HG03342 (cell line): ENCODE measurements at regions not wholly inside any gene's neighbourhood (a gene's known extent, or its start where the extent isn't known, plus 50 kb on each side); places are given as distances from the start of the nearest gene placed in this dataset.

Experiments
- ATAC-seq: cut with Tn5 transposase; IDR thresholded peaks from one replicate; pipeline ENCODE4 v1.9.1; 2021; ENCODE audit warnings: mild to moderate bottlenecking, moderate library complexity; ENCODE audit not compliant: unreplicated experiment

DNA sequence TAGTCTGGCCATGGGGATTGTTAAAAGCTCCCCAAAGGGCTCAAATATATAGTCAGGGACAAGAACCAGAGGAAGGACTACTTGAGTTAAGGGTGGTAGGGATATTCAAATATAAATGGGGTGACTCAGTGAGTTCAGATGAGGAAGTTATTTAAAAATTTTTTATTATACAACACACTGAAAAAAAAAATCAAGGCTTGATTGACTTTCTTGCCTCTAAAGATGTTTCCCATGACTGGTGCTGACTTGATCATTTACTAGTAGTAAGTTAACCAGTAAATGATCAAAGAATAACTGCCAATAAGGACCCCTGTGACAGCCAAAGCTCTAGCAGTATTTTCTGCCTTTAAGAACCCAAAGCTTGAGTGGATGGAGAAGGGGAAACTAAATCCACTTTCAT lies 357.6 kb upstream of the NR5A2 start:
- no peak for ATAC-seq

GRCh38 chr1:199671684-199672083 lies 355.8 kb upstream of the NR5A2 start:
- ATAC-seq = no peak

- ATAC-seq = no peak
Observed at GRCh38 chr1:199675937-199676336, 351.6 kb upstream of the NR5A2 start.

GRCh38 chr1:199678771-199679170 lies 348.7 kb upstream of the NR5A2 start:
- no peak for ATAC-seq

- no peak for ATAC-seq
Observed at GRCh38 chr1:199682081-199682480, 345.4 kb upstream of the NR5A2 start.

DNA sequence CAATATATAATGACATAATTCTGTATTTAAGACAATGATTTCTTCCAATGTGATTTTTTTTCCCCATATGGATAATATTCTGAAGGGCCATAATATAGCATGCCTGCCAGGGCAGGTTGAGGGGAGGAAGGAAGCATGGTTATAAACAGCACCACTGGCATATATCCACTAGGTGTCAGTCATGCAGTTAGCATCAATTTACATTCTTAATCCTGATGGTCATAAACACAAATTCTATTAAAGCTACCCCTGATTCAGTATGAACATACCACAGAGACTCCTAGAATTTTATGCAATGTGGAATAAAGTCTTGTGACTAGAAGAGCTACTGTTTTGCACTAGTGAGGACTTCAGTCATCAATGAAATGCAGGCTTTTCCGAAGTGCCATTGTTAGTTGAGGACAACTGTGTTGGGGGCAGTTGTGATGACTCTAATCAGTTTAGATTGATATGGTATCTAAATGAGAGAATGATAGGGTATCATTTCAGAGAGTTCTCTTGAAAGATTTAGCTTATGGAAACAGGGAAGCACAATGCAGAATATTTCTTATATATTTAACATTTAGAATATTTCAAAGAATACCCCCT lies 342.7 kb upstream of the NR5A2 start:
- ATAC-seq = peak; percentile 96

GRCh38 chr1:199685369-199685768 lies 342.1 kb upstream of the NR5A2 start:
- ATAC-seq = no peak

GRCh38 chr1:199687321-199687720 lies 340.2 kb upstream of the NR5A2 start:
- ATAC-seq = no peak

DNA sequence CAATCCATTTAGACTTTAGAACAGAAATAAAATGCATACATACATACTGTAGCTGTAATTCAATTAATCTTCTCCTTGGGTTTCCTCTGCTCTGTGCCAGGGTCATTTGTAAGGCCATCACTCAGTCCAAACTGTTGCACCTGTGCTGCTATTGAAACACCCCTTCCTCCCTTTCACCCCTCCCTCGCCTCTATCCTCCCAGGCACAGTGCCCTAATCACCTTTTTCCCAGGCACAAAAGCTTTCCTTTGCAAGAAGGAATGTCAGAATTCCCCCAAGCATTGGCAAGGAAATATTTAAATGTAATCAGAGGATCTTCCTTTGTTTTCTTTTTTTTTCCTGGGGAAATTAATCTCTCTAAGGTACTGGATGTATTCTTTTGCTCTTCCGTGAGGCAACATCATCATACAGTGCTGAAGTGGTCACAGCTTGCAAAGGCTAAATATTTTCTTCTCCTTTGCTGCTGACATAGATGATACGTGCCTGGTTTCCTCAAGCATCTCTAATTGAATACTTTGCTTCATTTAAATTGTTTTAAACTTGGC lies 339.3 kb upstream of the NR5A2 start:
- ATAC-seq = no peak

DNA sequence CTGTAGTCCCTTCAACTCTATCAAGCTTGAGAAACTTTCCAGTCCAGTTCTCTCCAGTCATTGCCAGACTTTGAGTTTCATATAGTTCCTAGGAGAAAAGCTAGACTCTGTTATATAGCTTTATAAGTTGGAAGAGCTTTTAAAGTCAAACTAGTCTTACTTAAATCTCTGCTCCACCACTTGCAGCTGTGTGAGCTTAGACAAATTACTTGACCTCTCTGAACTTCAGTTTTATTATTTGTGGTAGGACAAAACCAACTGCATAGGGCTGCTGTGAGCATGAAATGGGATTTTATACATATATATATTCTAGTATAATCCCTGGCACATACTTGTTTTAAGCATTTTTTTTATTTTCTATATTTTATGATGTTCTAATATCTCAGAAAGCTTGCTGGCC lies 338.7 kb upstream of the NR5A2 start:
- no peak for ATAC-seq

DNA sequence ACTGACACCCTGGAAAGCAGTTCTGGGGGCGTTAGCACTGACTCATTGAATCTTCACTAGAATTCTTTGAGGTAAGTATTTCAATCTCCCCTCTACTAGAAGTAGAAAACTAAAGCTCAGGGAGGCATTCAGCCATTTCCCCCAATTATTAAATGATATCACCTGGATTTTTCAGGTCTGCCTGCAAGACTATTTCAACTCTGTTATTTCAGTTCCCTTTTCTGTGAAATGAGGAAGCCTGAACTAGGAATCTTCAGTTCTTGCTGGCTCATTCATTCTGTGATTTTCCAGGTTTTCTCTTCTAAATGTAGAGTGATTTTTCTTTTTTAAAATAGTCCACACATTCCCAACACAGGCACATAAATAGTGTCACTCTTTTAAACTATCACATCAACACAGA lies 337.0 kb upstream of the NR5A2 start:
- no peak for ATAC-seq

DNA sequence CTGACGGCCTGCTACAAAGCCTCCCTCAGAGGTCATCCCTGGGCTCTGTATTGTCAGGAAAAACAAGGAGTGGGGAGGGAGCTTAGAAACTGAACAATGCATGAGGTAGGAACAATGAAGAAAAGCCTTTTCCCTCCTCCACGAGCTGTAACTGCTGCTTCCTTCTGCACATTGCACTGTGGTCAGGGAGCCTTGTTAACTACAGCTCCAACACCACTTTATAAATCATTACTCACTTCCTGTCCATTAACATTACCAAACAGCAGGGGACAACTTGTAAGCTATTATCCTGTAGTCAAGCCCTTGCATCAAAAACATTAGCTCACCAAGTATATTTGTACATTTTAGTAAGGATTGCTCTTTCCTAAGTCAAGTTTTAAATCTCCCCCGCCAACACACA lies 336.0 kb upstream of the NR5A2 start:
- ATAC-seq = no peak

DNA sequence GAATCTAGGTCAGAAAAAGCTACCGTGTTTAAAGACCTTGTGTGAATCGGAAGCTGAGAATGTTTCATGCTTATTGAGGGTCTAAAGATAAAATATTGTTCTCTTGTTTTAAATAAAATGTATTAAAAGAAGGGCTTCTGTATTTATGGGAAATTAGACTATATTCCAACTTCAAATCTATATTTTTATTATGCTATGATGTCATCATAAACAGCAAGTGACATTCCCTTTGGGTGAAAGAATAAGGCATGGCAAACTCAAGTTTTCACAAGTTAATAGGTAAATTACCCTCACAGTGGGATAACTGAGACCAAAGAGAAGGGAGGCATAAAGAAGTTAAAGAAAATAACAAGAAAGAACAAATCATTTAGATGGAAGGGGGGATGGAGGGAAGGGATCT lies 333.8 kb upstream of the NR5A2 start:
- no peak for ATAC-seq

GRCh38 chr1:199696225-199696624 lies 331.3 kb upstream of the NR5A2 start:
- no peak for ATAC-seq

- no peak for ATAC-seq
Observed at GRCh38 chr1:199698222-199698621, 329.3 kb upstream of the NR5A2 start.

DNA sequence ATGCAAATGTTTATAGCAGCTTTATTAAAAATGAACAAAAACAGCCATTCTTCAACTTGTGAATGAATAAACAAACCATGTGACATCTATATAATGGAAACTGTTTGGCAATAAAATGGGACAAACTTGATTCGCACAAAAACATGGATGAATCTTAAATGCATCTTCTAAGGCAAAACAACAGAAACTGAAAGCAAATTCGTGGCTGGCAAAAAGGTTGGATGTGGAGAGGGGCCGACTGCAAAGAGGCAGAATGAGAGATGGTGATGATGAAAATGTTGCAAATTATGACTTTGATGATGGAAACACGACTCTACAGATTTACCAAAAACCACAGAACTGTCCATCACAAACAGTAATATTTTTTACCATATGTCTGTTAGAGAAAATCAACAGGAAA lies 327.0 kb upstream of the NR5A2 start:
- no peak for ATAC-seq

DNA sequence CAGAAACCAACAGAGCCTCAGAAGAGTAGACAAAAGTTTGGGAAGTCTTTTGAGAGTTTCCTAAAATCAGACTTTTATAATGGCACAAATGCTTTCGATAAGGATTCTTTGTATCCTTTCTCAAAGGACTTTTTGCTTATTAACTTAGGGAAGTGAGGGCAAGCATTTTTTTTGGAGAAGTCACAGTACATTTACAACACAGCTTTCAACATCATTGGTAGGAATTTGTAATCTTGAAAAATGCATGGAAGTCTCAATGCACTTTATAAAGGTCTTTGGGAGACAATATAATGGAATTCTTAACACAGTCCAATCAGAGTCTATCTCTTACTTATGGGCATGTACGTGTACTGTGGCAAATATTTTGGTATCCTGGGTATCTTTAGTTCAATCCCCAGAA lies 325.8 kb upstream of the NR5A2 start:
- no peak for ATAC-seq

- ATAC-seq = no peak
Observed at GRCh38 chr1:199704231-199704630, 323.3 kb upstream of the NR5A2 start.

DNA sequence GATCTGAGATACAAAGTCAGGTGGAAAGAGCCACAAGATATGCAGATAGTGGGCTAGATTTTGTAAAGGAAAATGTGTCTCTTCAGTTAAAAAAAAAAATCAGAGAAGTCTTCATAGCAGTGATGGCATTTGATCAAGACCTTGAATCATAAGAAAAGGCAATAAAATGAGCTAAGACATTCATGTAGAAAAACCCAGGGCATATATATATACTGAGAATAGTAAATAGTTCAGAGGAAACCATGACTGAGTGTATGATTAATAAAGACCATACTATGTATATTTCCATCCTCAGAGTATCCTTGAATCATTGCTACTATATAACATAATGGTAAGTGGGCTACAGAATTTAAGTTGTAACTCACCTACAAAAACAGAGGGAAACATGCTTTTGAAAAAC lies 321.7 kb upstream of the NR5A2 start:
- ATAC-seq = no peak

DNA sequence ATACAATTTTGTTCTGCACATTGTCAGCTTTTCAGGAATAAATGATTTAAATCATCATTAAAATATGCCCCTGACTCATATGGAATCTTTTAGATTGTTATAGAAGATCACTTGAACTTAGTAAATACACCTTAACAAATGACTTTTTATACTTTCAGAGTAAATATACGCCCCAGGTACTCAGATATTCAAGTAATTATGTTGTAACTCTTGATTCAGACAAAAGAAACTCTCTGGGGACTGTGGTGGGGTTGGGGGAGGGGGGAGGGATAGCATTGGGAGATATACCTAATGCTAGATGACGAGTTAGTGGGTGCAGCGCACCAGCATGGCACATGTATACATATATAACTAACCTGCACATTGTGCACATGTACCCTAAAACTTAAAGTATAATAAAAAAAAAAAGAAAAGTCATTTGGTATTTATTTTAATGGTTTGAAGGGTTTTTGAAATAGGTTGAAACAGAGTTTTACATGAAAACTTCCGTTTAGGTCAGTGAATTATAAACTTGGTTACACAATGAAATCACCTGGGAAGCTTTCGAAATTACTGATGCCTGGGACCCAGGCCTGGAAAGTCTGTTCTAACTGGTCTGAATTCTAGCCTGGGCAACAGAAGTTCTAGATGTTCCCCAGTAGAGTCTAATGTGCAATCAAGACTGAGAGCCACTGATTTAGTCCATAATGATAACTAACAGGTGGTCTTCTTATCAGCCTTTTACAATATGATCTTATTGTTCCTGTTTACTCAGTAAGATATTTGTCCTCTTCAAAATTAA lies 320.5 kb upstream of the NR5A2 start:
- no peak for ATAC-seq

DNA sequence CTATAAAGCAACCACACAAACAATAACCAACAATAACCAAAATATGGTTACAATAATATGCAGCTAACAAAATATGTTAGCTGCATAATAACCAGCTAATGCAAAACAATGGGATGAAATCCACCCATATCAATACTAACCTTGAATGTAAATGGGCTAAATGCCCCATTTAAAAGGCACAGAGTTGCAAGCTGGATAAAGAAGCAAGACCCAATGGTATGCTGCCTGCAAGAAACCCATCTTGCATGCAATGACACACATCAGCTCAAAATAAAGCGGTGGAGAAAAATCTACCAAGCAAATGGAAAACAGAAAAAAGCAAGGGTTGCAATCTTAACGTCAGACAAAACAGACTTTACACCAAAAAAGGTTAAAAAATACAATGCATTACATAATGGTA lies 316.5 kb upstream of the NR5A2 start:
- no peak for ATAC-seq

DNA sequence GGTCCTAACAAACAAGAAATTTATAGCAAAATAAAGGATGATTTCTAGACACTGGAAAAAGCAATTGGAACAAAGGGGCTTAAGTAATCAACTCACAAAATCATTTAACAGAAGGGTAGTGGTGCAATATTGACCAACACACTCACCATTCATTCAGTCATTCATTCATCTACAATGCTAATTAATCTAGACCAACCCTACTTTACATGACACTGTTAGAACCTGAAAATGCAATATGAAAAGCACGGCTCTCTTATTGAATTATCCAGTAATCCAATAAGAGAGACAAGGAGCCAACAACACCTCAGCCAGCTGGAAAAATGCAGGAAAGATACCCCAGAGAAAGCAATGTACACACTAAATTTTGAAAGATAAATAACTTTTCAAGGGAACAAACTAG lies 310.8 kb upstream of the NR5A2 start:
- ATAC-seq = no peak
